ENCODE measurements at regions not wholly inside any gene's neighbourhood (a gene's known extent, or its start where the extent isn't known, plus 50 kb on each side); places are given as distances from the start of the nearest gene placed in this dataset.

DNA sequence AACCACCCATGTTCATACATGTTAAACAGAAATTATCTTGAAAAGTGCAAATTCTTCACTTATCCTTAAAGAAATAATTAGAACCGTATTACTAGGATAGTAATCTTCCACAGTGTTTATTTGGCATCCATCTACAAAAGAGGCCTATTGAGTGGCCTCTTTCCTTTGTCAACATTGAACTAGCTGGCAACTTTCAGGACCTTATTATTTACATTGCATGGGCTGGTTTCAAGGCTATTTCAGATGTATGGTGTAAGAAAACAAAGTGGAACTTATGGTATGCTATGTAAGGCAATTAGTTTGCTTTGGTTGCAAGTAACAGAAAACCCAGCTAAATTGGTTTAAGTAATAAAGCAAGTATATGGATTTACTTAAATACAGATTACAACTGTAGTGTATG is 324.6 kb downstream of the RBM43 start:
- Histone ChIP-seq H3K9ac (ENCODE audit: extremely low read depth, insufficient read length, low read length) (no peak overlapping the region), H2AFZ (ENCODE audit: low read length) (no peak overlapping the region), H3K23me2 (ENCODE audit: insufficient read length, low read depth, low read length, poor library complexity, severe bottlenecking) (no peaks in the 10 kb centered on the region), H3K4ac (ENCODE audit: low read depth, low read length) (no peak overlapping the region), H2BK20ac (ENCODE audit: low read depth, low read length, poor library complexity, severe bottlenecking) (no peak overlapping the region), H4K20me1 (ENCODE audit: control insufficient read depth, insufficient read depth, insufficient read length) (no peaks in the 10 kb centered on the region), H3K23ac (ENCODE audit: insufficient read length, low read depth, low read length) (no peak overlapping the region), H4K8ac (replicated peaks; ENCODE audit: insufficient read length, low read depth, low read length) (no peak overlapping the region), H3T11ph (ENCODE audit: low read length) (no peak overlapping the region), H2BK120ac (ENCODE audit: low read depth, low read length, poor library complexity, severe bottlenecking) (no peak overlapping the region), H3K4me2 (ENCODE audit: insufficient read depth, insufficient read length, low read length) (no peak overlapping the region), H4K91ac (ENCODE audit: insufficient read length, low read depth, low read length) (no peak overlapping the region), H2BK15ac (ENCODE audit: low read depth, low read length) (no peak overlapping the region), H3K27me3 (ENCODE audit: insufficient read depth, low read length) (no peaks in the 10 kb centered on the region), H4K5ac (ENCODE audit: insufficient read length, low read depth, low read length) (no peak overlapping the region), H3K14ac (ENCODE audit: insufficient read depth, low read length) (no peak overlapping the region), H3K79me1 (ENCODE audit: insufficient read depth, low read depth, low read length, poor library complexity, severe bottlenecking) (no peaks in the 10 kb centered on the region), H3K18ac (ENCODE audit: insufficient read length, low read depth, low read length) (no peak overlapping the region), H3K27ac (ENCODE audit: insufficient read length, low read depth, low read length) (no peak overlapping the region), H3K56ac (ENCODE audit: insufficient read length, low read depth, low read length) (no peak overlapping the region), H2BK5ac (ENCODE audit: insufficient read length, low read length) (no peak overlapping the region), H3K4me1 (ENCODE audit: insufficient read depth, low read length) (peaks cover 1% of the 10 kb centered on the region), H3K9me3 (ENCODE audit: control insufficient read depth, low read depth, low read length) (no peaks in the 10 kb centered on the region), H2BK12ac (ENCODE audit: insufficient read length, low read depth, low read length) (no peak overlapping the region), H2AK5ac (ENCODE audit: insufficient read length, low read length) (no peak overlapping the region), H3K79me2 (ENCODE audit: insufficient read depth, low read length) (no peaks in the 10 kb centered on the region)
- Mint-ChIP-seq H3K27ac (no peak overlapping the region), H3K36me3 (ENCODE audit: insufficient read depth in 1 of 3, low read depth in 3 of 3) (peaks cover 4 to 6% (median 5%) of the 10 kb centered on the region in 3 experiments), H3K27me3 (ENCODE audit: low read depth) (no peaks in the 10 kb centered on the region), H3K4me1 (peaks cover 12 to 16% of the 10 kb centered on the region in 2 experiments), H3K4me3 (no peak overlapping the region), H3K9me3 (peaks cover 4 to 8% of the 10 kb centered on the region in 2 experiments)
- DNase-seq = no peak
- TF ChIP-seq CTCF (conservative IDR thresholded peaks at IDR 0.05) = no peak
- WGBS (ENCODE audit: extremely low coverage, insufficient read length, low lambda C conversion rate) = no CpG with 5 or more reads among the region's 1 CpG

Data from H9 (cell line).